ENCODE measurements at regions not wholly inside any gene's neighbourhood (a gene's known extent, or its start where the extent isn't known, plus 50 kb on each side); places are given as distances from the start of the nearest gene placed in this dataset.

DNA sequence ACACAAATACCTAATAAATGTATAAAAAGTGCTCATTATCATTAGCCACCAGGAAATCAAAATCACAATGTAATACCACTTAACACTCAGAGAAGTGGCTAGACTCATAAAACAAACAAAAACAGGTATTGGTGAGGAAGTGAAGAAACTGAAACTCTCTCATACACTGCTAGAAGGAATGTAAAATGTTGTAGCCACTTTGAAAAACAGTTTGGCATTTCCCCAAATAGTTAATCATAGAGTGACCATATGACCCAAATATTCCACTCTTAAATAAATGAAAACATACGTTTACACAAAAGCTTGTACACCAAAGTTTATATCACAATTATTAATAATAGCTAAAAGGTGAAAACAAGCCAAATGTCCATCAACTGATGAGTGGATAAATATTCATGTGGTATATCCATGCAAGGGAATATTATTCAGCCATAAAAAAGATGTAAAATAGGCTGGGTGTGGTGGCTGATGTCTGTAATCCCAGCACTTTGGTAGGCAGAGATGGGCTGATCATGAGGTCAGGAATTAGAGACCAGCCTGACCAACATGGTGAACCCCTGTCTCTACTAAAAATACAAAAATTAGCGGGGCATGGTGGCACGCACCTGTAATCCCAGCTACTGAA is 86.2 kb upstream of the COL5A2 start:
- TF ChIP-seq, protein P1, sequence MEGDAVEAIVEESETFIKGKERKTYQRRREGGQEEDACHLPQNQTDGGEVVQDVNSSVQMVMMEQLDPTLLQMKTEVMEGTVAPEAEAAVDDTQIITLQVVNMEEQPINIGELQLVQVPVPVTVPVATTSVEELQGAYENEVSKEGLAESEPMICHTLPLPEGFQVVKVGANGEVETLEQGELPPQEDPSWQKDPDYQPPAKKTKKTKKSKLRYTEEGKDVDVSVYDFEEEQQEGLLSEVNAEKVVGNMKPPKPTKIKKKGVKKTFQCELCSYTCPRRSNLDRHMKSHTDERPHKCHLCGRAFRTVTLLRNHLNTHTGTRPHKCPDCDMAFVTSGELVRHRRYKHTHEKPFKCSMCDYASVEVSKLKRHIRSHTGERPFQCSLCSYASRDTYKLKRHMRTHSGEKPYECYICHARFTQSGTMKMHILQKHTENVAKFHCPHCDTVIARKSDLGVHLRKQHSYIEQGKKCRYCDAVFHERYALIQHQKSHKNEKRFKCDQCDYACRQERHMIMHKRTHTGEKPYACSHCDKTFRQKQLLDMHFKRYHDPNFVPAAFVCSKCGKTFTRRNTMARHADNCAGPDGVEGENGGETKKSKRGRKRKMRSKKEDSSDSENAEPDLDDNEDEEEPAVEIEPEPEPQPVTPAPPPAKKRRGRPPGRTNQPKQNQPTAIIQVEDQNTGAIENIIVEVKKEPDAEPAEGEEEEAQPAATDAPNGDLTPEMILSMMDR (IDR thresholded peaks at IDR 0.05) = no peak
- no peak for TF ChIP-seq POLR2A (IDR thresholded peaks at IDR 0.05)

All from esophagus squamous epithelium (tissue), 4 donors.